ENCODE measurements at regions not wholly inside any gene's neighbourhood (a gene's known extent, or its start where the extent isn't known, plus 50 kb on each side); places are given as distances from the start of the nearest gene placed in this dataset.

DNA sequence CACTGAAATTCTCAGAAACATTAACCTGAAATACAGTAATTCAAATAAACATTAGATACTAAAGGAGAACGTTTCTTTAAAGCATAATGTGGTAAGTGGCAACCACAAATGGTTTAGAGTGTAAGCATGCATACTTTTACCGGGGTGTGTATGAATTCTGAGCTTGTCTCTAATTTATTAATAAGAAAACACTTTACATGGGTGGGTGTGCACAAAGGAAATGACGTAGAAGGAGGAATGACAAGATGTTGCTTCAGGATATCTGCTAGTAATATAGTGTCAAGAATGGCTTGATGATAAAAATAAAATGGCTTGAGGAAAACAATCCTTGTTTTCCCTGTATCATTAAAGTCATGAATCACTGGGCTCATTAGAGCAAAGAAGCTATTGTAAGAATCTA lies 92.5 kb downstream of the ARL4A start:
- TF ChIP-seq POLR2AphosphoS5 (IDR thresholded peaks at IDR 0.05; ENCODE audit: low read depth, low read length) (no peak), FOXP2 (optimal IDR thresholded peaks at IDR 0.05; ENCODE audit: borderline replicate concordance, extremely low read depth, extremely low read length, insufficient read depth) (no peak), SIN3A (IDR thresholded peaks at IDR 0.05; ENCODE audit: borderline replicate concordance, insufficient read depth, low read length) (no peak), TAF1 (IDR thresholded peaks at IDR 0.05; ENCODE audit: borderline replicate concordance, insufficient read depth, low read length) (no peak)
- TF ChIP-seq, protein P1, sequence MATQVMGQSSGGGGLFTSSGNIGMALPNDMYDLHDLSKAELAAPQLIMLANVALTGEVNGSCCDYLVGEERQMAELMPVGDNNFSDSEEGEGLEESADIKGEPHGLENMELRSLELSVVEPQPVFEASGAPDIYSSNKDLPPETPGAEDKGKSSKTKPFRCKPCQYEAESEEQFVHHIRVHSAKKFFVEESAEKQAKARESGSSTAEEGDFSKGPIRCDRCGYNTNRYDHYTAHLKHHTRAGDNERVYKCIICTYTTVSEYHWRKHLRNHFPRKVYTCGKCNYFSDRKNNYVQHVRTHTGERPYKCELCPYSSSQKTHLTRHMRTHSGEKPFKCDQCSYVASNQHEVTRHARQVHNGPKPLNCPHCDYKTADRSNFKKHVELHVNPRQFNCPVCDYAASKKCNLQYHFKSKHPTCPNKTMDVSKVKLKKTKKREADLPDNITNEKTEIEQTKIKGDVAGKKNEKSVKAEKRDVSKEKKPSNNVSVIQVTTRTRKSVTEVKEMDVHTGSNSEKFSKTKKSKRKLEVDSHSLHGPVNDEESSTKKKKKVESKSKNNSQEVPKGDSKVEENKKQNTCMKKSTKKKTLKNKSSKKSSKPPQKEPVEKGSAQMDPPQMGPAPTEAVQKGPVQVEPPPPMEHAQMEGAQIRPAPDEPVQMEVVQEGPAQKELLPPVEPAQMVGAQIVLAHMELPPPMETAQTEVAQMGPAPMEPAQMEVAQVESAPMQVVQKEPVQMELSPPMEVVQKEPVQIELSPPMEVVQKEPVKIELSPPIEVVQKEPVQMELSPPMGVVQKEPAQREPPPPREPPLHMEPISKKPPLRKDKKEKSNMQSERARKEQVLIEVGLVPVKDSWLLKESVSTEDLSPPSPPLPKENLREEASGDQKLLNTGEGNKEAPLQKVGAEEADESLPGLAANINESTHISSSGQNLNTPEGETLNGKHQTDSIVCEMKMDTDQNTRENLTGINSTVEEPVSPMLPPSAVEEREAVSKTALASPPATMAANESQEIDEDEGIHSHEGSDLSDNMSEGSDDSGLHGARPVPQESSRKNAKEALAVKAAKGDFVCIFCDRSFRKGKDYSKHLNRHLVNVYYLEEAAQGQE (IDR thresholded peaks at IDR 0.05; ENCODE audit: insufficient read depth in 1 of 2, low read depth in 2 of 2, low read length in 2 of 2): no peak

DNA sequence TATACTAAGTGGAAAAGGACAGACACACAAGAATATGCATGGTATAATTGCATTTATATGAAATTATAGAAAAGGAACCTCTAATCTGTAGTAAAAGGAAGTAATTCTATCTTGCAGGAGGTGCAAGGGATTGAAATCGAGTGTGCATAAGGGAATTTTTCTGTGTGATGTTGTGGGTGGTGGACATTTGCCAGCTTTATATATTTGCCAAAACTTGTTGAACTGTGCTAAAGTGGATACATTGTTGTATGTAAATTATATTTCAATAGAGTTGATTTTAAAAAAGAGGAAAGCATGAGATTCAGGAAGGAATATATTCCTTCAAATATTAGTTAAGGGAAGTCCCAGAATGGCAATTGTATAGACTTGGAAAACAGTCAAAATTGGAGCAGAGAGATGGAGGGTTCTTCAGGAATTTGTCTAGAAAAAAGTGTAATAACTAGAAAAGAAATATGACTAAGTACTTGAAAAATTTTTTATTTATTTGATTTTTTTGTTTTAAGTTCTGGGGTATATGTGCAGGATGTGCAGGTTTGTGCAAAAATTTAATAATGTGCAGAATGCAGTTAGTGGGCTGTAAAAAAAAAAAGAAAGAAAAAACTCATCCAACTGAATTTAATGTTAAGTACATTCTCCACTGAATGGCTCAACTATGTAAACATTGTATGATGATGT lies 96.1 kb downstream of the ARL4A start:
- TF ChIP-seq, protein P1 (IDR thresholded peaks at IDR 0.05; ENCODE audit: insufficient read depth in 1 of 2, low read depth in 2 of 2, low read length in 2 of 2): no peak
- TF ChIP-seq SIN3A (IDR thresholded peaks at IDR 0.05; ENCODE audit: borderline replicate concordance, insufficient read depth, low read length) (no peak), FOXP2 (optimal IDR thresholded peaks at IDR 0.05; ENCODE audit: borderline replicate concordance, extremely low read depth, extremely low read length, insufficient read depth) (no peak)

DNA sequence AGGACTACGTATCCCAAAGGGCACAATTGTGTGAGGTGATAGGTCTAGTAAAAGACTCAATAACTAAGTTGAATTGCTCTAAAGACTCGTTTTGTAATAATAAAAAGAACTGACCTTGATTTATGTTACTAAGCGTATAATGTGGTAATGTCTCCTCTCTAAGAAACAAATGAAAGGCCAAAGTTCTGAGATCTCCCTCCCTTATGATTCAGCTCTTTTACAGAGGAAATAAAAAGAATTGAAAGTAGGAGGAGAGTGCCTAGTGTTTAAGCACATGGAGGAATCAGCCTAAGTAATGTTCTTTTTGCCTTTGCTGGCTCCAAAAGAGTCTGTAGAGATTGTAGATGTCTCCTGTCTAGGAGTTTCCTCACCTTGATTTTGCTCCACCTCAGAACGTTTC lies 98.0 kb downstream of the ARL4A start:
- TF ChIP-seq TAF1 (IDR thresholded peaks at IDR 0.05; ENCODE audit: borderline replicate concordance, insufficient read depth, low read length) (no peak), SIN3A (IDR thresholded peaks at IDR 0.05; ENCODE audit: borderline replicate concordance, insufficient read depth, low read length) (no peak), FOXP2 (optimal IDR thresholded peaks at IDR 0.05; ENCODE audit: borderline replicate concordance, extremely low read depth, extremely low read length, insufficient read depth) (no peak), POLR2AphosphoS5 (IDR thresholded peaks at IDR 0.05; ENCODE audit: low read depth, low read length) (no peak)
- TF ChIP-seq, protein P1 (IDR thresholded peaks at IDR 0.05; ENCODE audit: insufficient read depth in 1 of 2, low read depth in 2 of 2, low read length in 2 of 2): no peak

DNA sequence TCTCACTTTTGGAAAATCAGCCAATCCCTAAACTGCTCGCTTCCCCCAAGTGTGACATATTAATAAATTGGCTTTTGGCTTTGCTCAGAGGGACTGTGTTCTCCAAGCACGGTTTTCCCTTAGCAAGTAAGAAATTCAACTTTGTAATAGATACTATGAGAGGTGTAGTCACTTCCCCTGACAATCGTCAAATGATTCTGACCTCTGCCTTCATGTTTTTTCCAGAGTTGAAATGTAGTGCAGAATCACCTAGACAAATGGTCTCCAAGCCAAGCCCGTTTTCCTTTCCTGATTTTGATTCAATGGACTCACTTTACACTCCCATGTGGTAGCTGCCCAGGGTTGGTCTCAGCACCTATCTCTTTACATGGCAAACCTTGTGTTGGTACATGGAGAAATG lies 99.1 kb downstream of the ARL4A start:
- TF ChIP-seq, protein P1 (IDR thresholded peaks at IDR 0.05; ENCODE audit: insufficient read depth in 1 of 2, low read depth in 2 of 2, low read length in 2 of 2): no peak
- TF ChIP-seq POLR2AphosphoS5 (IDR thresholded peaks at IDR 0.05; ENCODE audit: low read depth, low read length) (no peak), SIN3A (IDR thresholded peaks at IDR 0.05; ENCODE audit: borderline replicate concordance, insufficient read depth, low read length) (no peak), FOXP2 (optimal IDR thresholded peaks at IDR 0.05; ENCODE audit: borderline replicate concordance, extremely low read depth, extremely low read length, insufficient read depth) (no peak), TAF1 (IDR thresholded peaks at IDR 0.05; ENCODE audit: borderline replicate concordance, insufficient read depth, low read length) (no peak)

DNA sequence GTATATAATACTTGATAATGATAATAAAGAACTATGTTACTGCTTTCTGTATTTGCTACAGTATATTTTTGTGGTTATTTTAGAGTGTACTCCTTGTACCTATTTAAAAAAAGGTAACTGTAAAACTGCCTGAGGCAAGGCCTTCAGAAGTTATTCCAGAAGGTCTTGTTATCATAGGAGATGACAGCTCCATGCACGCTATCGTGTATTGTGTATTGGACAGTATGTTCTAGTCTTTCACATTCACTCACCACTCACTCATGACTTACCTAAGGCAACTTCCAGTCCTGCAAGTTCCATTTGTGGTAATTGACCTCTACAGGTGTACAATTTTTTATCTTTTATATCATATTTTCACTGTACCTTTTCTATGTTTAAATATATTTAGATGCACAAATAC lies 100.7 kb downstream of the ARL4A start:
- TF ChIP-seq POLR2AphosphoS5 (IDR thresholded peaks at IDR 0.05; ENCODE audit: low read depth, low read length) (no peak), FOXP2 (optimal IDR thresholded peaks at IDR 0.05; ENCODE audit: borderline replicate concordance, extremely low read depth, extremely low read length, insufficient read depth) (no peak)
